NCI-H524 (cell line): ENCODE measurements at regions not wholly inside any gene's neighbourhood (a gene's known extent, or its start where the extent isn't known, plus 50 kb on each side); places are given as distances from the start of the nearest gene placed in this dataset.

ENCODE experiments used
- DNase-seq, 2 experiments: peaks; one replicate each; lab custom pipeline; 2025; lab: John Stamatoyannopoulos, UW

GRCh38 chr5:133712562-133712961 lies 100.2 kb upstream of the FSTL4 start:
- DNase-seq: no peak

DNA sequence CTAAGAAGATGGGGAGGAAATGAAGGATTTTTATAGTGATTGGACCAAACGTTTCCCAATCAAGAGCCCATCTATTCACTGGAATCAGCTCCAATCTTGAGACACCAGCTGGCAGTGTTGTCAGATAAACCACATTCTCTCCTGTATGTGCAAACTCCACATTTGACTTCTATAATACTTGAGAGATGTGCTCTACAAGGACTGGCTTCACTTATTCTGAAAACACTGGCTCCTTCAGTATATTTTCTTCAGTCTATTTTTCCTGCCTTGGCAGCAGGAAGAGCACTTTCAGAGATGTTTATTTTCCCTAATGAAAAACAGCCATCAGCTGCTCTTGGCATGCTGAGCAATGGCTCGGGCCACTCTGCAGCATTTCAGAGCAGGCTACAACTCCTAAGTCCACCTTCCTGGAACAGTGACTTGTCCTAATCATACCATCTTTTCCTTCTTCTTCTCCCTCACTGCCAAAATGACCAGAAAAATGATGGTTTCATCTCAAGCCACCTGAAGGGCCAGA lies 96.9 kb upstream of the FSTL4 start:
- DNase-seq: peak in 1 of 2 experiments; percentile 11

DNA sequence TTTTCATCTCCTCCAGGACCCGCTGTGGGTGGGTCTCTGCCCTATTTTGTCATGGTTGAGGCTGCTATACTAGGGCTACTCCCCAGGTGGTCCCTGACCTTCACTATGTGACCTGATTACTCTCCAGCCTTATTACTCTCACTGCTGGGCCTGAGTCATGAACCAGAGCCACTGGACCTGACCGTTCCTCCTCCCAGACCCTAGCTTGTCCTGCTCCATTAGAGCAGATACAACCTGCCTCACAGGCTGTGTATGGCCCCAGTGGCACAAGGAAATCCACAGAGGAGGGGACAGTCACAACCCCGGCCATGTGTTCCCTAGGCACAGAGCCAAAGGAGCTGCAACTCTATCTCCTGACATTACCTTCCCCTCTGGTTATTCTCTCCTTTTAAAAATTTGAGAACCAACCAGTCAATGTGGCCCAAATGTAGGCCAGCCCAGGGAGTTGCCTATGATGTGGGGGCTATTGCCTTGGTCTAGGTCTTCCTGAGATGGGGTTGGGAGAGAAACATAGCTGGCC lies 96.0 kb upstream of the FSTL4 start:
- DNase-seq: peak in 1 of 2 experiments; percentile 54

DNA sequence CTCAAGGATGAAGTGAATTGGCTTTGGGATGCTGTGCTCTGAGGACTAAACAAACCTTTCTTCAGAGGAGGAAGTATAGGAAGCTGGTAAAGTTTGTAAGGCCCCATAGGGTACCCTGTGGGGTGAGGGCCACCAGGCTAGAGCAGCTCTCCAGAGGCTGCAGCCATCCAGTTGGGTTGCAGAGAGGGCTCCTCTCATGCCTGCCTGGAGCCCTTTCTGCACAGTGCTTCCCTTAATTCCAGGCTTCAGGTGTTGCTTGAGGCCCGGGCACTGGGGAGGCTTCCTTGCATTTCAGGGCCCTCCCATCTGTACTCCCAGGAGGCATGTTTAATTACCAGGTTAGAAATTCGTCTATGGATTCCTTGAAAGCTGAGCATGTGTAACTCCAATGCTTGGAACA lies 95.3 kb upstream of the FSTL4 start:
- DNase-seq: no peak

DNA sequence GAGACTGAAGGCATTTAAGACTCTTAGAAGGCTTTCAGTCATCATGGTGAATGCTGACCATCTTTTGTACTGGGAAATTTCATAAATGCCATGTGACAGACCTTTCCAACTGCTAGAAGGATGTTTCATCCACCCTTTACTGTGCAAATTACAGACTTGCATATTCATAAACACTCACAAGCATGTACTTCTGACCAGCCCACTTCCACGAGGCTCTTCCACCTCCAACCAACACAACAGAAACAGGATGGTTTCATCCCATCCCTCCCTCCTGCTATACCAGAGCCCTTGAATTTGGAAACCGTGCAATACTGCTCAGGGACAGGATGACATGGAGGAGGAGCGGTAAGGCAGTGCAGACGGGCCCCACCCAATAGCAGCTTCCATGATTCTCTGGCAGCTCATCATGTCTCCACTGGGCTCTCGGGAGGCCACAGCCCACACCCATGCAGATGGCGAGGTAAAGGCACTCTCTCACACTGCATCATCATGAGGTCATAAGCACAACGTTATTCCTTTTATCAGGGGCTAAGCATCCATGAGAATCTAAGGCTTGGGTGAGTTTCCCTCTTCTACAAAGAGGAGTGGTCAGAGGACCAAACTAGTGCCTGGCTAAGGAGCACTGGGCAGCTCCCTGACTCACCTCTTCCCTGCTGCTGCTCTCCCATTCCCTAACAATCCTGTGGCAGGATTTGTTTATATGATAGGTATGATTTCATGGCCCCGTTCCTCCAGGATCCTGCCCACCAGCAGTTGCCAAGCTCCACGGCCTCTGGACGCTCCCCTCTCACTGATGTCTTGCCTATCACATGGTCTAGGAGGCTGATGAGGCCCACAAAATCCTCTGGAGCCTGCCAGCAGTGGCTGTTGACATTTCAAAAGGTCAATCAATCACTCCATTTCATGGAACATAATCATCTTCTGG lies 94.4 kb upstream of the FSTL4 start:
- no peak for DNase-seq

DNA sequence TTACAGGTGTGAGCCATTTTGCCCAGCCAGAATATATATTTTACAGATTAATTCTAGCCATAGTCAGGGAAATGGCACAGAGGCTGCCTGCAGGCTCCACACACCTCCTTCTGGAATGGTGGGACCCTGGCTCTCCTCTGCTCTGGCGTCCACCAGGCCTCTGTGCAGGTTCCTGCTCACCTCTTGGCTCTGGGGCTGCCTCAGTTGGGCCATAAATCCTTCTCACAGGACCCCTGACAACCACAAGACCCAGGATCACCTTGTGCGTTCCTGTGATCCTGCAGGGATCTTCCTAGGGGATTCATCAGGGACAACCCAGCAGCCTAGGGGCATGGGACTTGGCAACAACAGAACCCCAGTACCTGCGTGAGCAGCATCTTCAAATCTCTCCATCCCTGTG lies 93.0 kb upstream of the FSTL4 start:
- no peak for DNase-seq

- no peak for DNase-seq
Observed at GRCh38 chr5:133704411-133704810, 92.1 kb upstream of the FSTL4 start.

DNA sequence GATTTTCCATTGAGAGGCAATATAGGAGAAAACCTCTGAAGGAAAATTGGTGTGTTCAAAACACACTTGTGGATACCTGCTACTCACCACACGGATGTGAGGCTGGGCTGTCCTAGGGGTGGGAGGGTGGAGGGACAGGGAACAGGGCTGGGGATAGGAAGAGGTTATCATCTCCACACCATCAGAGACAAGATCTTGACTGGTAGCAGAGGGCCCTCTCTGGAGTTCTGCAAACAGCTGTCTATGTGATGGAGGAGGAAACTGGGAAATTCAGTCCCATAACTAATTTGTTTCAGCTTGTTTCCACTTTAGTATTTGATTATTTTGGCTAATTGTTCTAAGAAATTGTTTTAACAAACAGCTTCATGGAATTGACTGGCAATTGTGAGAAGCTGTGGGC lies 91.6 kb upstream of the FSTL4 start:
- no peak for DNase-seq

- DNase-seq: no peak
Observed at GRCh38 chr5:133702791-133703770, 90.7 kb upstream of the FSTL4 start.

DNA sequence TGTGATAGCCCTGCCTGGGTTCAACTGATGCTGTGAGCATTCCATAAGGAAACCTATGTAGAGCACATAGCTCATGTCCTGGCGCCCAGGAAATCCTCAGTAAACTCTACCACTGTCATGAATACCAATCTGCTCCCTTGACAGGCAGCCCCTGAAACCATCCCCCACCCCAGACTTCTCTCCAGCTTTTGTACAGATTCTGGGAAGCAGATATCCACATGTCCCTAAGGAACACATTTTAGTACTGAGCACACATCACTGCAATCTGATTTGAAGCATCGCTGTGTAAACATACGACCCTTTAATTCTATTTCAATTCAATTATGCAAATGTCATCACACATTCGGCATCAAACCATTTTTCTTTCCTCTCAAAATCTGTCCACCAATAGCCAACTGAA lies 89.5 kb upstream of the FSTL4 start:
- no peak for DNase-seq

DNA sequence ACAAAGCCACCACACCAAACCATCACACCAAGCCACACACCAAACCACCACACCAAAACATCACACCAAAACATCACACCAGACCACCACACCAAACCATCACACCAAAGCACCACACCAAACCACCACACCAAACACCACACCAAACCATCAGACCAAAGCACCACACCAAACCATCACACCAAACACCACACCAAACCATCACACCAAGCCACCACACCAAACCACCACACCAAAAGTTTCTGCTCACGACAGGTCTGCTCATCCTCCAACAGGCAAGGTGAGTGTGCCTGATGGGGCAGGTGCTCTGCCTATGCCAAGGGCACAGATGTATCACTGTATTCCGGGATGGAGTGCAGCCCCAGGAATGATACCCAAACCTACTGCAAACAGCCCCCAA lies 87.9 kb upstream of the FSTL4 start:
- DNase-seq: no peak

DNA sequence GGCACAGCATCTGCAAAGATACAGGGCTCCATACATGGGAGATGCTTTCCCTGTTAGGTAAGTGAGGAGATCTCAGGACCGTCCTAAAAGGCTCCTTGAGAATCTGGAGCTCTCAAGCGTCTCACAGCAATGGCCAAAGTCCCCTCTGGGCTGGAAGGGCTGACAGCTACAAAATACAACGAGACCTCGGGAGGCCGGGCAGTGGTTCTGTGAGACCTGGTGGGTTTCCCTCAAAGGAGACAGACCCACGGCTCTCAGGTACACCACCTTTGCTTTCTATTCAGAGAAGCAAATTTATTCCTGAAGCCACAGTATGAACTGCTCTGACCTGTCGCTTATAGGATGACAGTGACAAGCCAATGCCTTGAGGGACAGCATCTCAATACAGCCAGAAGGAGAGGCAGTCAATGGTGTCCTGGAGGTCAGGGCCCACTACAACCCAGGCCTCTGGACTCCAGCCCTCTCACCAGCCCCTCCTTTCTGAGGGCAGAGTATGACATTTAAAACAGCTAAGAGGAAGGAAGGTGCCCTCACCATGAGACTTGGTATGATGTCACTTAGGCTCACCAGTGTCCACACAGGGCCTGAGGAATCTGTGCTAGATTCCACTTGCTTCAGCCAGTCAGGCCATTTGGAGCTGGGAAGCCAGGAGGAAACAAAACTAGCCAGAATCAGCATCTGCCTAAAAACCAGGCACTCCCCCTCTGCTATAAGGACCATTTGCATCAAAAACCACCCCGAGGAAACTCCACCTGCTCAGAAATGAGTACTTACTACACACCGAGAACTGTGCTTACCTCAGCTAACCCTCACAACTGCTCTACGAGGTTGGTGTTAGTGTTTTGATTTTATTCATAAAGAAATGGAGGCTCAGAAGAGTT lies 86.5 kb upstream of the FSTL4 start:
- DNase-seq: no peak

- DNase-seq: no peak
Observed at GRCh38 chr5:133698259-133698554, 85.9 kb upstream of the FSTL4 start.

DNA sequence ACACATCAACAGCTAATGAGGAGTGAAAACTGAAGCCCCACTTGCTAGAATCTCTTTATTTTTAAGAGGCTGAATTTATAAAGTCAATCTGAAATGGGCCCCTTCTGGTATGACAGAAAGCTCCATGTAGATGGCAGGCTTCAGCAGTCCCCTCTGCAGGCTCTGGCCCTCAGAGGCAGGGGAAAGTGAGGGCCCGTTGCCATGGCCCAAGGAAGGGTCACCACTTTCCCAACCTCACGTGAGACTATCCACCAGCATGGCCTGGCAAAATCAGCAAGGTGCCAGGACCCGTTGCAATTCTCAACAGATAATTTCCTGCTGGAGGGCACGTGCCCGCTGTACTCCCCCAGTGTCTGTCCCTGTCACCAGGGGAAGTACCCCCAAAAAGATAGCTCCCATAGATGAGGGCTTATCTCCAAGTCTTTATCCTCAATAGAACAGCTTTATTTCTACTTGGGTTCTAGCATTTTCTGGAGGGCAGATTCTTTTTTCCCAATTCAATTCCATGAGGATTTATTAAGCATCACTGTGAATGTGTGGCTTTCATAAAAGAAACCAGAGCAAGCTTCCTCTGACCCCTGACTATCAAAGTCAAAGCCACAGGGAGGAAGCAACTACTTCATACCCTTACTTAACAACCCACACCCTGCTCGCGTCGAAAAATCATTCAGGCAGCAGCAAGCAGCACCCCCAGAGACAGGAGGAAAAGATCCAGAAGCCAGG lies 85.4 kb upstream of the FSTL4 start:
- DNase-seq: no peak

DNA sequence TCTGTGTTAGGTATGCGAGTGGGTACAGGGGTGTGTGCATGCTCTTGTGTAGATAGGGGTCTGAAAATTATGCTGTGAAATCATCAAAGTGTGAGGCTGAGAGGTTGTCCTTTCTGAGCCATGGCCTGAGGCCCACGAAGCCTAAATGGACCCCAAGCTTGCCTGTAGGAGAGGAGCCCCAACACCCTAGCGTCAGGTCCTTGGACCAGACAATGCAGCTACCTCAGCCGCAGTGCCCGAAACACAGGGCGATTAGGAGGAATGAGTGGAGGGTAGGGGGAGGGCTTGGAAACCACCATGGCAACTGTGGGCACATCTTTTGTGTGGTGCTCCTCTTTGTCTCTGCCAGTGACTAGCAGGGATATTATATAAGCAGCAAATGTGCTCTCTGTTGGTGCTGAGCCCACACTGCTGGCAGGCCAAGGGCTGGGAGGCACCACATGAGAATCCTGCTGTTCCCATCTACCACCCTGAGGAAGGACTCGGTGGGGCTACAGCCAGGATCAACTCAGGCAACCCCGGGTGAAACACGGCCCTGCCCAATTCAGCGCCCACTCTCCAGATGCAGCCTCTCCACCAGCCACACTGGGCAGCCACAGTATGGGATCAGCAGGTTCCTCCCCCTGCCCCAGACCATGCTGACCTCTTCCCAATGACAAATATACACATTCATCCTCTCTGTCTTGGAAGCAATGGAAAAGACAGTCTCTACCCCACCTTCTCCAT lies 84.6 kb upstream of the FSTL4 start:
- no peak for DNase-seq

DNA sequence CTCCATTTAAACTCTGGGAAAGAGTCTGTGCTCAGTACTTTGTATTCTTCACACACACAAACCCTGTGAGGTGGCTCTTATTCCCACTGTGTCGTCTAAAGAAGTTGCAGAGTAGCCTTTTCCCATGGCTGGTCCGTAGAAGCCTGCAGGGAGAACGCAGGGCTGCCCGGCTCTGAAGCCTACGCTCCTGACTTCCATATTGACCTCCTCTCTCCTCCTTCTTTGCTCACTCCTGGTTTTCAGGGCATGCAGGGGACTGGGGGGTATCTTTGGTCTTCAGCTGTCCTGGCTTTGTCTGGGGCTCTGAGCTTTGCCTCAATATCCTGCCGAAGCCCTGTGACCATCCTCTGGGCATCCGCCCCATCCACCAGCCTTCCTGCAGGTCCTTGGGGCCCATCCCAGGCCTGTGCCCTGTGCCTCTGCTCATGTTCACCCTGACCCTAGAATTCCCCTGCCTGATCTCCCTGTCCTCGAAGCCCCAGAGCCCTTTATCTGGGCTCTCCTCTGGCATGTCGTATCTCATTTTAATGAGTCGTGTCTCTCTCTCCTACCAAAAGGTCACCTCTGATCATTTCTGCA lies 83.8 kb upstream of the FSTL4 start:
- no peak for DNase-seq

DNA sequence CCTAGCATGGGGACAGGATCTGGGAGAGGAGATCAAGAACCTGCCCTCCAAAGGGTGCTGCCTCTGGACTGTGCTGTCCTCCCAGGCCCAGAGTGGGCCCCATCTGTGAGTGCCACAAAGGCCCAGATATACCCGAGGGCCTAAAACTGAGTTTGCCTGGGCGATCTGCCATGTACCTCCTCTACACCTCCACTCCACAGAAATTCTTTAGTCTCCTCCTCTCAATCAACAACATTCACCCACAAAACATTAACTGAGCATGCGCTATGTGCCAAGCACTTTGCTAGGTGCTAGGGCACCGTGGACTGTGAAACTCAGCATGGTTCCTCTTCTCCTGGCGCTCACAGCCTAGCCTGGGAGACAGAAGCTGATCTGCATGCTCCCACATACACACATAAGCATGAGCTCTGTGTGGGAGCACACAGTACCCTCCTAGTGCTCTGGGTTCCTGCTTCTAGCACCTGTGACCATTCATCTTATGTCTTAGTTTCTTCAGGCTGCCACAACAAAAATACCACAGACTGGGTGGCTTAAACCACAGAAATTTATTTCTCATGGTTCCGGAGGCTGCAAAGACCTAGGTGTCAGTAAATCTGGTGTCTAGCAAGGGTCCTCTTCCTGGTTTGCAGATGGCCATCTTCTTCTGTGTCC lies 82.0 kb upstream of the FSTL4 start:
- no peak for DNase-seq

GRCh38 chr5:133691448-133691847 lies 79.1 kb upstream of the FSTL4 start:
- no peak for DNase-seq

DNA sequence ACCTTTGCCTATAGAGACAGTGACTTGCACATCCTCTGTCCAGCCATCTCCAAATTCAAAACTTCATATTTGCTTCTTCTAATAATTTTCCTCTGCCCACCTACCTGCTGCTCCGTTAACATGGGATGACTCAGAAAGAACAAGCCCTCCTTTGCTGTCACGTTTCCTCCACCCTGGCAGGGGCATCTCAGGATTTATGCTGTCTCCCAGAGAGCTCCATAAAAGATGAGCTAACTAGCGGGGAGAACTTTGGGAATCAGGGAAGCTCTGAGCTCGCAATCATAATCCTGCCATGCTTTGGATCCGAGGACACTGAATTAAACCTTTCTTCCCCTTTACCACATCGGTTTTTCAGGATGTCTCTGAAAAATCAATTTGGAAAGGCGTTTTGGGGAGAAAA lies 78.4 kb upstream of the FSTL4 start:
- no peak for DNase-seq
